ENCODE measurements at regions not wholly inside any gene's neighbourhood (a gene's known extent, or its start where the extent isn't known, plus 50 kb on each side); places are given as distances from the start of the nearest gene placed in this dataset.
"Not testable (repeated sequence)": the region's sequence is repeated elsewhere in the genome, so short reads cannot be mapped to it uniquely, and the experiment has no call there.

DNA sequence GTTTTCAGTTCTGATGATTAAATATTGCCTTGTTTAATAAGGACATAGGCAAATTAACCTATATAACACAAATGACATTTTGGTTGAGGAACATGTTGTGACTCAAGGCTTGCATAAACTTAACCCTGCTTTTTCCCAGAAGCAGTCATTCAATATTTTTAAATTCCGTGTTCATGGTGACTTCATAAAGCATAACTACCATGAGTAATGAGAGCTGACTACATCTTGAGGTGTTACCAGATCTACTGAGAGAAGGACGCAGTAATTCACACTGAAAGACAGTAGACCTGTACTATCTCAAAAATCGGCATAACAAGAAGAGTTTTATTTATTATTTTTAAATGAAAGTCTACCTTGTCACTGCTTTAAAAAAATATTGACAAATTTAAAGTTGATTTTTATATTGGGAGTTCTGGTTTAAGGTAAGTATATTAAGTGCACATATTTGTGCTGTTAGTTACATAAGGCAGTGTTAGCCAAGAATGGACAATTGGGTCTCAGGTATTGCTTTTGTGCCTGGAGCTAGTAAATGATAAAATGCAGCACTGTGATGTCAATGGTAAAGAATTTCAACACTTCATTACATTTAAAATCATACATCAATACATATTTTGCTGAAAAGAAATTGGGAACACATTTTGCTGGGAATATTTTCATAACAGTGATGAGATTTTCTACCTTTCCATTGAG, 1198.5 kb downstream of the FSCB start:
- intact Hi-C loops (cut with DNase I), result no loop called here
- TF ChIP-seq POLR2A (IDR thresholded peaks at IDR 0.05; ENCODE audit: low read depth) (no peak), CTCF (IDR thresholded peaks at IDR 0.05) (no peak), POLR2AphosphoS5 (IDR thresholded peaks at IDR 0.05) (no peak), EP300 (IDR thresholded peaks at IDR 0.05) (no peak)

DNA sequence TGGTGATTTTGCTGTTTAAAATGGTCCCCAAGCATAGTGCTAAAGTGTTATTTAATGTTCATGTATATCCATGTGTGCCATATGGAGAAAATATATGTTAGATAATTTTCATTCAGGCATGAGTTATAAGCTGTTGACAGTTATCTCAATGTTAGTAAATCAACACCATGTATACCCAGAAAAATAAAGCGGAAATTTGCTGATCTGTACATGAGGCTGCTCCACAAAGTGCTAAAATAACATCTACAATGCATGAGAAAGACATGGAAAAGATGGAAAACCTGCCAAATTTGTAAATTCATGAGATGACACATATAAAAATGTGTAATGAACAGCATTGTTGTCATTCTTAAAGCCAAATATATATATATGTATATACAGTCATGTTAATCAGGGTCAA, 1199.2 kb downstream of the FSCB start:
- no peaks in the 10 kb centered on the region for H3K9me3 ChIP-seq
- intact Hi-C loops (cut with DNase I), result no loop called here
- H3K27me3 ChIP-seq, result no peaks in the 10 kb centered on the region
- 92% methylated on average over 1 of the region's 1 CpG for WGBS
- no peak overlapping the region for H3K4me3 ChIP-seq
- H3K4me1 ChIP-seq, result no peaks in the 10 kb centered on the region
- H3K36me3 ChIP-seq, result no peaks in the 10 kb centered on the region
- TF ChIP-seq CTCF (IDR thresholded peaks at IDR 0.05), result no peak
- TF ChIP-seq POLR2A (IDR thresholded peaks at IDR 0.05; ENCODE audit: low read depth), result no peak
- TF ChIP-seq EP300 (IDR thresholded peaks at IDR 0.05), result no peak
- TF ChIP-seq POLR2AphosphoS5 (IDR thresholded peaks at IDR 0.05), result no peak
- H3K27ac ChIP-seq (replicated peaks in 1 of 4), result no peak overlapping the region
- no peak for DNase-seq (ENCODE audit: extremely low spot score)

More for the DNA sequence above, 1198.5 kb downstream of the FSCB start:
- no peak overlapping the region for H3K27ac ChIP-seq (replicated peaks in 1 of 4)
- H3K4me1 ChIP-seq, result no peaks in the 10 kb centered on the region
- H3K9me3 ChIP-seq, result no peaks in the 10 kb centered on the region
- H3K27me3 ChIP-seq, result no peaks in the 10 kb centered on the region
- H3K36me3 ChIP-seq, result no peaks in the 10 kb centered on the region
- no peak overlapping the region for H3K4me3 ChIP-seq
- no peak for DNase-seq (ENCODE audit: extremely low spot score)
- 54% methylated on average over 3 of the region's 3 CpGs for WGBS

DNA sequence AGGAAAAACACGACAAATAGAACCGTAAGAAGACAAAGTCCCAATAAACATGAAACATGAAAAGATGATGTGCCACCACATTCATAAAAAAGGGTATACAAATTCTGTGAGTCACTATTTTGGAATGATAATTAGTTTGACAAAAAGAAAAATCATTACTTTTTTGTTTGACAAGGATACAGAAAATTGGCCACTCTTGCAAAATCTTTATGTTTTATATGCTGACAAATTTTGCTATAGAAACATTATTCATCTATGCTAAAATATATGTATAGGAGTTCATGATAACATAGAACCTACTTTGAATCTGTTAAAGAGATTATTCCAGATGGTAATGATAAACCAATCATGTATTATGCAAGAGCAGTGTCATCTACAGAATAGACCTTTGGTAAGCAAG, 1201.0 kb downstream of the FSCB start:
- Histone ChIP-seq H3K27me3 (no peaks in the 10 kb centered on the region), H3K4me3 (no peak overlapping the region), H3K27ac (replicated peaks in 1 of 4) (no peak overlapping the region), H3K36me3 (no peaks in the 10 kb centered on the region), H3K4me1 (no peaks in the 10 kb centered on the region), H3K9me3 (no peaks in the 10 kb centered on the region)
- DNase-seq (ENCODE audit: extremely low spot score), result no peak
- TF ChIP-seq POLR2AphosphoS5 (IDR thresholded peaks at IDR 0.05), result no peak
- intact Hi-C loops (cut with DNase I), result no loop called here
- 92% methylated on average over 2 of the region's 2 CpGs for WGBS

- no peak for DNase-seq (ENCODE audit: extremely low spot score)
- H3K27ac ChIP-seq (replicated peaks in 1 of 4), result no peak overlapping the region
- 68% methylated on average over 1 of the region's 1 CpG for WGBS
- no peaks in the 10 kb centered on the region for H3K27me3 ChIP-seq
- intact Hi-C loops (cut with DNase I), result no loop called here
- TF ChIP-seq POLR2AphosphoS5 (IDR thresholded peaks at IDR 0.05), result no peak
- no peak for TF ChIP-seq EP300 (IDR thresholded peaks at IDR 0.05)
- no peak for TF ChIP-seq CTCF (IDR thresholded peaks at IDR 0.05)
- TF ChIP-seq POLR2A (IDR thresholded peaks at IDR 0.05; ENCODE audit: low read depth), result no peak
- H3K4me1 ChIP-seq, result no peaks in the 10 kb centered on the region
- no peaks in the 10 kb centered on the region for H3K9me3 ChIP-seq
- no peak overlapping the region for H3K4me3 ChIP-seq
- H3K36me3 ChIP-seq, result no peaks in the 10 kb centered on the region
These were observed 1209.3 kb downstream of the FSCB start for GRCh38 chr14:43297794-43298193.

DNA sequence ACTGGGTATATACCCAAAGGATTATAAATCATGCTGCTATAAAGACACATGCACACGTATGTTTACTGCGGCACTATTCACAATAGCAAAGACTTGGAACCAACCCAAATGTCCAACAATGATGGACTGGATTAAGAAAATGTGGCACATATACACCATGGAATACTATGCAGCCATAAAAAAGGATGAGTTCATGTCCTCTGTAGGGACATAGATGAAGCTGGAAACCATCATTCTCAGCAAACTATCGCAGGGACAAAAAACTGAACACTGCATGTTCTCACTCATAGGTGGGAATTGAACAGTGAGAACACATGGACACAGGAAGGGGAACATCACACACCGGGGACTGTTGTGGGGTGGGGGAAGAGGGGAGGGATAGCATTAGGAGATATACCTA, 1211.0 kb downstream of the FSCB start:
- H3K9me3 ChIP-seq; H3K4me1 ChIP-seq; H3K36me3 ChIP-seq; intact Hi-C loops (cut with DNase I); H3K4me3 ChIP-seq; DNase-seq (ENCODE audit: extremely low spot score); H3K27me3 ChIP-seq; H3K27ac ChIP-seq (replicated peaks in 1 of 4): not testable (repeated sequence)
- 91% methylated on average over 2 of the region's 4 CpGs for WGBS

DNA sequence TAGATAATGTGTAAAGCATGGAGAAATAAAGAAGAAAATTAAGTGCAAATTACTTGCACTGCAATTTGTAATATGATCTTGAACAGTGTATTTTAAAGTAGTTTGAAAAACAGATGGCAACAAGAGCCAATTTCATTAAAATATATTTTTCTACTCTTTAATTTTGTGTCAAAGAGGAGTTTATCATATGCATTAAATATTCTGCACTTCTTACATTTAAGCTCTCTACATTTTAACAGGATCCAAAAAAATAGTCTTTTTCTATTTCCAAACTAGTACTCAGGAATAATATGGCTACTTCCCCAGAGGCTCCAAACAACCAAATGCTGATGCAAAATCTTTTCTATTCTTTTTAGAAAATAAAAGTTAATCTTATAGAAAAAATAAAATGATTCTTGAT, 1221.5 kb downstream of the FSCB start:
- Histone ChIP-seq H3K27ac (replicated peaks in 1 of 4) (no peak overlapping the region), H3K9me3 (no peaks in the 10 kb centered on the region), H3K36me3 (no peaks in the 10 kb centered on the region), H3K27me3 (no peaks in the 10 kb centered on the region), H3K4me1 (no peaks in the 10 kb centered on the region), H3K4me3 (no peak overlapping the region)
- TF ChIP-seq EP300 (IDR thresholded peaks at IDR 0.05) (no peak), POLR2AphosphoS5 (IDR thresholded peaks at IDR 0.05) (no peak), CTCF (IDR thresholded peaks at IDR 0.05) (no peak), POLR2A (IDR thresholded peaks at IDR 0.05; ENCODE audit: low read depth) (no peak)
- intact Hi-C loops (cut with DNase I), result no loop called here
- no peak for DNase-seq (ENCODE audit: extremely low spot score)
